Ureter (tissue), 1 donor: ENCODE measurements at regions not wholly inside any gene's neighbourhood (a gene's known extent, or its start where the extent isn't known, plus 50 kb on each side); places are given as distances from the start of the nearest gene placed in this dataset.
A peak's percentile ranks its signal among the peaks of the same experiment; 100 is the strongest.
"Not testable (repeated sequence)": the region's sequence is repeated elsewhere in the genome, so short reads cannot be mapped to it uniquely, and the experiment has no call there.

Experiments used
- DNase-seq: peaks from one replicate; pipeline ENCODE4 v3.0.0-alpha.2; 2020; ENCODE audit warnings: low spot score
- donor health status: DM: yes; HTN: yes; CAD: no.

GRCh38 chr4:82301390-82301789 is 72.4 kb downstream of the HNRNPD start:
- not testable (repeated sequence) for DNase-seq

- no peak for DNase-seq
Observed at GRCh38 chr4:82293304-82293703, 80.5 kb downstream of the HNRNPD start.

- DNase-seq = no peak
Observed at GRCh38 chr4:82287720-82288119, 86.1 kb downstream of the HNRNPD start.

- peak; percentile 100 for DNase-seq
Observed at GRCh38 chr4:82284858-82285805, 88.7 kb downstream of the HNRNPD start.

DNA sequence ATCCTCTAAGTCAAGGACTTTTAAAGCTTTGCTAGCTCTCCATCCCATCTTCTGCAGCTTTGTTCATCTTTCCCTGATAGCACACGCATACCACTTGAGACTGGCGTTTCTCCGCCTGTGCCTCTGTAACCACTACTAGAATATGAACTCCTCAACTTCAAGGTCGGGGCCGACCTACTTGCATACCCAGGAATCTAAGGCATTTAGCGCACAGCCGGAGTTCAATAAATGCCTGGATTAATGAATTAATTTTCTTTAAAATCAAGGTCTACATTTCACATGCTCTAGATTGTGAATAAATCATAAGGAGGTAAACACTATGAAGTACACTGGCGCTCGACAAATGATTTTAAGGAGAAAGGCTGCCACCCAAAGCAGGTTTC is 89.3 kb downstream of the HNRNPD start:
- no peak for DNase-seq

GRCh38 chr4:82282875-82283274 is 90.9 kb downstream of the HNRNPD start:
- DNase-seq = no peak

- not testable (repeated sequence) for DNase-seq
Observed at GRCh38 chr4:82279550-82279949, 94.2 kb downstream of the HNRNPD start.

- no peak for DNase-seq
Observed at GRCh38 chr4:82276332-82276640, 97.5 kb downstream of the HNRNPD start.

GRCh38 chr4:82275431-82276331 is 98.1 kb downstream of the HNRNPD start:
- no peak for DNase-seq

GRCh38 chr4:82274700-82275099 is 99.1 kb downstream of the HNRNPD start:
- DNase-seq = not testable (repeated sequence)

GRCh38 chr4:82272523-82272922 is 101.3 kb downstream of the HNRNPD start:
- not testable (repeated sequence) for DNase-seq

- not testable (repeated sequence) for DNase-seq
Observed at GRCh38 chr4:82271915-82272480, 101.8 kb downstream of the HNRNPD start.

DNA sequence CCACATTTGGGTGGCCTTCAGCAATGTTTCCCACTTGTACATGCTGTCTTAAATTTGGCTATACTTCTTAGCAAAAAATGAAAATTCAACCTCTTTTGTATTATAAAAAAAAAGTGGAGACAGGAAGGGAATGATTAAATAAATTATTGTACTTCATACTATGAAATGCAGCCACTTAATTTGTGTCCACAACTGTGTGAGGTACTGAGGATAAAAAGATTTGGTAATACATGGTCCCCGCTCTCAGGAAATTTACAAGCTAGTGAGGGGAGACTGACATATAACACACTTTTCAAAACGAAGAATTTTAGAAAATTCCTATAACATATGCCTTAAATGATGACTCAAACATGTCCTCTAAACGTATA is 105.0 kb downstream of the HNRNPD start:
- DNase-seq = no peak

GRCh38 chr4:82268050-82268825 is 105.6 kb downstream of the HNRNPD start:
- DNase-seq = peak; percentile 61

GRCh38 chr4:82267506-82267905 is 106.3 kb downstream of the HNRNPD start:
- no peak for DNase-seq

- no peak for DNase-seq
Observed at GRCh38 chr4:82266345-82266744, 107.4 kb downstream of the HNRNPD start.

- DNase-seq = no peak
Observed at GRCh38 chr4:82261084-82261483, 112.7 kb downstream of the HNRNPD start.

- no peak for DNase-seq
Observed at GRCh38 chr4:82260632-82261031, 113.2 kb downstream of the HNRNPD start.

GRCh38 chr4:82256718-82257117 is 117.1 kb downstream of the HNRNPD start:
- DNase-seq = no peak

GRCh38 chr4:82255657-82256056 is 118.1 kb downstream of the HNRNPD start:
- DNase-seq = no peak

DNA sequence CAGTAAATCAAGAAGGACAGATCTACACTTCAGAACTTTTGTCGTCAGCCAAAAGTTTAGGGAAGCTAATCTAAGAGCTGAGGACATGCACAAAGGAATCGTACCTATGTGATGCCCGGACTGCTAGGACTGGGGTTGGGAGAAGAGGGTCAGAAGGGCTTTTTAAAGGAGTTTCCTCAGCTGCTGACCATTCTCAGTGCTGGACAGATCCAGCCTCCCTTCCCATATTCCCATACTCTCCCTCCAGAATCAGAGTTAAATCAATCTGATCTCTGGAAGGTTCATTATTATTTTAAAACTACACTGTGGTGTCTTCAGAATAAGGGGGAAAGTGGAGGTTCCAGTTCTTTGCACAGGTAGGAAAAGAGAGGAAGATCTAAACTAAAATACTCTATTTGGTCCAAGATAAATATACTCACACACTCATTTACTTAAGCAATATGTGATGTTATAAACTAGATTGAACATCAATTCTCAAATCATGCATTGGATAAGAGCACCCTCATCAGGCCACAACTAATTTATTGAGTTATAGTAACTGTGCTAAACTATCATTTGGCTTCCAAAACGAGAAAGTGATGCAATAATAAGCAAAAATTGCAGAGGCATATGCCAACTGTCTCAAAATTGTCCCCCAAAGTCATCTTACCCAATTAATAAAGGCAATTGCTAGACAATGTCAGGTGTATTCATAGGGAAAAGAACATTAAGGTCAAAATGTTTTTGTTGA is 124.7 kb downstream of the HNRNPD start:
- no peak for DNase-seq
